K562 (cell line): ENCODE measurements at regions not wholly inside any gene's neighbourhood (a gene's known extent, or its start where the extent isn't known, plus 50 kb on each side); places are given as distances from the start of the nearest gene placed in this dataset.

Source experiments
- EZH2 ChIP-seq: IDR thresholded peaks from 2 replicates; pipeline ENCODE4 v1.6.1; 2012; ENCODE audit warnings: low read depth, mild to moderate bottlenecking, inconsistent platforms, low read length, borderline replicate concordance
- RBBP5 ChIP-seq: fragments of 200-600 bp; sonication (generic); IDR thresholded peaks from 2 replicates; pipeline ENCODE4 v1.6.1; 2012; ENCODE audit warnings: borderline replicate concordance, mild to moderate bottlenecking, low read length, control low read depth, inconsistent platforms; ENCODE audit not compliant: insufficient read depth, poor library complexity, severe bottlenecking
- THRAP3 ChIP-seq: fragments of 450-650 bp; IDR thresholded peaks from 2 replicates; pipeline ENCODE4 v1.6.1; 2016; ENCODE audit warnings: mild to moderate bottlenecking, inconsistent platforms, borderline replicate concordance
- TF ChIP-seq, protein P1 (sequence below): sonication (generic); formaldehyde crosslinking; IDR thresholded peaks from 2 replicates; pipeline ENCODE4 v1.8.0; 2023; ENCODE audit warnings: mild to moderate bottlenecking, missing genetic modification reagents
- TF ChIP-seq, protein P2 (sequence below): fragments of 250-450 bp; sonication (Bioruptor Pico); IDR thresholded peaks from 2 replicates; pipeline ENCODE4 v1.4.0; 2020; ENCODE audit warnings: mild to moderate bottlenecking, moderate library complexity
- TF ChIP-seq, protein P3 (sequence below): sonication (generic); formaldehyde crosslinking; IDR thresholded peaks from 2 replicates; pipeline ENCODE4 v1.8.1; 2023; ENCODE audit warnings: missing genetic modification reagents, mild to moderate bottlenecking, borderline replicate concordance

DNA sequence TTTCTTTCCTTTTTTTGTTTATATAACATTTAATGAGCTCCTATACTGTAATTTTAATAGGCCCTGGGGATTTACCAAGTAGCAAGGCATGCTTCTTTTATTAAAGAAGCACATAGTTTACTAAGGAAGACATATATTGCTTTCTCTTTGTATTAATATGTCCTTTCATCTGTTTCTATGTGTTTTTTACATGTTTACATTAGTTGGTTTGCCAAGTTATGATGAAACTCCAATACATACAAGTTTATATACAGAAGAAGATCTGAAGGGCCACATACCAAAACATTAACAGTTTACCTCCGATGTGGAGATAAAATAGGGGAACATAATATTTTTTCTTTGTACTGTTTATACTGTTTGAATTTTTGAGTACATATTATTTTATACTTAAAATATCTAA lies 100.9 kb downstream of the LACC1 start (continued):
- TF ChIP-seq, protein P1, sequence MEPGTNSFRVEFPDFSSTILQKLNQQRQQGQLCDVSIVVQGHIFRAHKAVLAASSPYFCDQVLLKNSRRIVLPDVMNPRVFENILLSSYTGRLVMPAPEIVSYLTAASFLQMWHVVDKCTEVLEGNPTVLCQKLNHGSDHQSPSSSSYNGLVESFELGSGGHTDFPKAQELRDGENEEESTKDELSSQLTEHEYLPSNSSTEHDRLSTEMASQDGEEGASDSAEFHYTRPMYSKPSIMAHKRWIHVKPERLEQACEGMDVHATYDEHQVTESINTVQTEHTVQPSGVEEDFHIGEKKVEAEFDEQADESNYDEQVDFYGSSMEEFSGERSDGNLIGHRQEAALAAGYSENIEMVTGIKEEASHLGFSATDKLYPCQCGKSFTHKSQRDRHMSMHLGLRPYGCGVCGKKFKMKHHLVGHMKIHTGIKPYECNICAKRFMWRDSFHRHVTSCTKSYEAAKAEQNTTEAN (CRISPR knock-in tag), result no peak
- TF ChIP-seq, protein P2, sequence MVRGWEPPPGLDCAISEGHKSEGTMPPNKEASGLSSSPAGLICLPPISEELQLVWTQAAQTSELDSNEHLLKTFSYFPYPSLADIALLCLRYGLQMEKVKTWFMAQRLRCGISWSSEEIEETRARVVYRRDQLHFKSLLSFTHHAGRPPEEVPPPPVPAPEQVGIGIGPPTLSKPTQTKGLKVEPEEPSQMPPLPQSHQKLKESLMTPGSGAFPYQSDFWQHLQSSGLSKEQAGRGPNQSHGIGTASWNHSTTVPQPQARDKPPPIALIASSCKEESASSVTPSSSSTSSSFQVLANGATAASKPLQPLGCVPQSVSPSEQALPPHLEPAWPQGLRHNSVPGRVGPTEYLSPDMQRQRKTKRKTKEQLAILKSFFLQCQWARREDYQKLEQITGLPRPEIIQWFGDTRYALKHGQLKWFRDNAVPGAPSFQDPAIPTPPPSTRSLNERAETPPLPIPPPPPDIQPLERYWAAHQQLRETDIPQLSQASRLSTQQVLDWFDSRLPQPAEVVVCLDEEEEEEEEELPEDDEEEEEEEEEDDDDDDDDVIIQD (CRISPR knock-in tag), result no peak
- TF ChIP-seq EZH2 (no peak), RBBP5 (no peak), THRAP3 (no peak)
- TF ChIP-seq, protein P3, sequence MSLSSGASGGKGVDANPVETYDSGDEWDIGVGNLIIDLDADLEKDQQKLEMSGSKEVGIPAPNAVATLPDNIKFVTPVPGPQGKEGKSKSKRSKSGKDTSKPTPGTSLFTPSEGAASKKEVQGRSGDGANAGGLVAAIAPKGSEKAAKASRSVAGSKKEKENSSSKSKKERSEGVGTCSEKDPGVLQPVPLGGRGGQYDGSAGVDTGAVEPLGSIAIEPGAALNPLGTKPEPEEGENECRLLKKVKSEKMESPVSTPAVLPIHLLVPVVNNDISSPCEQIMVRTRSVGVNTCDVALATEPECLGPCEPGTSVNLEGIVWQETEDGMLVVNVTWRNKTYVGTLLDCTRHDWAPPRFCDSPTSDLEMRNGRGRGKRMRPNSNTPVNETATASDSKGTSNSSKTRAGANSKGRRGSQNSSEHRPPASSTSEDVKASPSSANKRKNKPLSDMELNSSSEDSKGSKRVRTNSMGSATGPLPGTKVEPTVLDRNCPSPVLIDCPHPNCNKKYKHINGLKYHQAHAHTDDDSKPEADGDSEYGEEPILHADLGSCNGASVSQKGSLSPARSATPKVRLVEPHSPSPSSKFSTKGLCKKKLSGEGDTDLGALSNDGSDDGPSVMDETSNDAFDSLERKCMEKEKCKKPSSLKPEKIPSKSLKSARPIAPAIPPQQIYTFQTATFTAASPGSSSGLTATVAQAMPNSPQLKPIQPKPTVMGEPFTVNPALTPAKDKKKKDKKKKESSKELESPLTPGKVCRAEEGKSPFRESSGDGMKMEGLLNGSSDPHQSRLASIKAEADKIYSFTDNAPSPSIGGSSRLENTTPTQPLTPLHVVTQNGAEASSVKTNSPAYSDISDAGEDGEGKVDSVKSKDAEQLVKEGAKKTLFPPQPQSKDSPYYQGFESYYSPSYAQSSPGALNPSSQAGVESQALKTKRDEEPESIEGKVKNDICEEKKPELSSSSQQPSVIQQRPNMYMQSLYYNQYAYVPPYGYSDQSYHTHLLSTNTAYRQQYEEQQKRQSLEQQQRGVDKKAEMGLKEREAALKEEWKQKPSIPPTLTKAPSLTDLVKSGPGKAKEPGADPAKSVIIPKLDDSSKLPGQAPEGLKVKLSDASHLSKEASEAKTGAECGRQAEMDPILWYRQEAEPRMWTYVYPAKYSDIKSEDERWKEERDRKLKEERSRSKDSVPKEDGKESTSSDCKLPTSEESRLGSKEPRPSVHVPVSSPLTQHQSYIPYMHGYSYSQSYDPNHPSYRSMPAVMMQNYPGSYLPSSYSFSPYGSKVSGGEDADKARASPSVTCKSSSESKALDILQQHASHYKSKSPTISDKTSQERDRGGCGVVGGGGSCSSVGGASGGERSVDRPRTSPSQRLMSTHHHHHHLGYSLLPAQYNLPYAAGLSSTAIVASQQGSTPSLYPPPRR (CRISPR knock-in tag), result no peak
